Lower leg skin (tissue), 3 donors: ENCODE measurements at regions not wholly inside any gene's neighbourhood (a gene's known extent, or its start where the extent isn't known, plus 50 kb on each side); places are given as distances from the start of the nearest gene placed in this dataset.

Source experiments
- POLR2A ChIP-seq, 2 donors: fragments of 450-650 bp; IDR thresholded peaks; one replicate each; pipeline ENCODE4 v1.6.1; 2016 to 2017; ENCODE audit warnings: antibody characterized with exemption in 2 of 2, mild to moderate bottlenecking in 1 of 2, moderate library complexity in 1 of 2
- TF ChIP-seq, protein P1 (sequence below), 3 donors: fragments of 450-650 bp; IDR thresholded peaks; one replicate each; pipeline ENCODE4 v1.5.1; 2016; ENCODE audit warnings: antibody characterized with exemption in 3 of 3, mild to moderate bottlenecking in 3 of 3, moderate library complexity in 2 of 3

DNA sequence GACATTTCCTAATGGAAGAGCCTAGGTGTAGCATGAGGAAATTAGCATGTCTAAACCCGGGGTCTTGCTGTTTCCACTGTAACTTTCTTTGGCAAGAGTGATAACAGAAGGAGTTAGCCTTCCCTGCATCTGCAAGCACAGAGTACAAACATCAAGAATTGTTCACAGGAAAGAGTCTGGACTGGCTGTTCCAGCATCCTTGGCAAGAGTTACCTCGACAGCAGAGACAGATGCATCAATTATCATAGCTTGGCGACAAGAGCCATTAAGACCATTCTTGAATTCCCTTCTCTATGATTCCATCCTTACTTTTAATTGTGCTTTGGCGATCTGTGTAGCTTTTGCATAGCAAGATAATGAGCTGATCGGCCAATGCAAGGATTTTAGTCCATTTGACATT lies 82.8 kb upstream of the RALGPS2 start:
- TF ChIP-seq POLR2A (IDR thresholded peaks at IDR 0.05): no peak
- TF ChIP-seq, protein P1, sequence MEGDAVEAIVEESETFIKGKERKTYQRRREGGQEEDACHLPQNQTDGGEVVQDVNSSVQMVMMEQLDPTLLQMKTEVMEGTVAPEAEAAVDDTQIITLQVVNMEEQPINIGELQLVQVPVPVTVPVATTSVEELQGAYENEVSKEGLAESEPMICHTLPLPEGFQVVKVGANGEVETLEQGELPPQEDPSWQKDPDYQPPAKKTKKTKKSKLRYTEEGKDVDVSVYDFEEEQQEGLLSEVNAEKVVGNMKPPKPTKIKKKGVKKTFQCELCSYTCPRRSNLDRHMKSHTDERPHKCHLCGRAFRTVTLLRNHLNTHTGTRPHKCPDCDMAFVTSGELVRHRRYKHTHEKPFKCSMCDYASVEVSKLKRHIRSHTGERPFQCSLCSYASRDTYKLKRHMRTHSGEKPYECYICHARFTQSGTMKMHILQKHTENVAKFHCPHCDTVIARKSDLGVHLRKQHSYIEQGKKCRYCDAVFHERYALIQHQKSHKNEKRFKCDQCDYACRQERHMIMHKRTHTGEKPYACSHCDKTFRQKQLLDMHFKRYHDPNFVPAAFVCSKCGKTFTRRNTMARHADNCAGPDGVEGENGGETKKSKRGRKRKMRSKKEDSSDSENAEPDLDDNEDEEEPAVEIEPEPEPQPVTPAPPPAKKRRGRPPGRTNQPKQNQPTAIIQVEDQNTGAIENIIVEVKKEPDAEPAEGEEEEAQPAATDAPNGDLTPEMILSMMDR (IDR thresholded peaks at IDR 0.05): no peak
